ENCODE measurements at regions not wholly inside any gene's neighbourhood (a gene's known extent, or its start where the extent isn't known, plus 50 kb on each side); places are given as distances from the start of the nearest gene placed in this dataset.
"Not testable (repeated sequence)": the region's sequence is repeated elsewhere in the genome, so short reads cannot be mapped to it uniquely, and the experiment has no call there.

DNA sequence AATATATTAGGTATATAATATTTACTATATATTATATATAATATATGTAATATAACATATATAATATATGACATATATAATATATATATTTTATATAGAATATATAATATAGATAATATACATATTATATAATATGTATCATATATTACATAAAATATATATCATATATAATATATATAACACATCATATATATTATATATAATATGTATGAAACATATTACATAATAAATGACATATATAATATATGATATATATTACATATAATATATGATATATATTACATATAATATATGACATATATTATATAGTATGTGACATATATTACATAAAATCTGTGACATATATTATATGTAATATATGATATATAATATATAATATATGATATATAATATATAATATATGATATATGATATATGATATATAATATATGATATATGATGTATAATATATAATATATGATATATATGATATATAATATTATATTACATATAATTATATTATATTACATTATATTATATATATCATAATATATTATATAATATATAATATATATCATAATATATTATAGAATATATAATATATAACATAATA is 119.5 kb upstream of the RIMBP3 start:
- Histone ChIP-seq H3K27me3 (ENCODE audit: control insufficient read depth in 1 of 2, insufficient read depth in 2 of 2, low read length in 2 of 2) (no peaks in the 10 kb centered on the region), H3K4me2 (ENCODE audit: low read depth, low read length) (no peak overlapping the region), H2AFZ (ENCODE audit: low read length) (no peak overlapping the region), H3K9me3 (ENCODE audit: low read length) (no peaks in the 10 kb centered on the region), H3K4me3 (replicated peaks in 1 of 3; ENCODE audit: insufficient read depth in 1 of 3, low read depth in 2 of 3, low read length in 3 of 3) (no peak overlapping the region), H3K79me2 (ENCODE audit: insufficient read depth, low read length) (no peaks in the 10 kb centered on the region), H3K36me3 (replicated peaks in 1 of 2; ENCODE audit: control insufficient read depth in 1 of 2, insufficient read depth in 2 of 2, low read length in 2 of 2) (no peaks in the 10 kb centered on the region), H4K20me1 (ENCODE audit: insufficient read depth, low read length) (no peaks in the 10 kb centered on the region), H3K27ac (ENCODE audit: extremely low read length, insufficient read depth, low read length) (no peak overlapping the region), H3K9ac (ENCODE audit: insufficient read depth, low read depth, low read length) (no peak overlapping the region), H3K4me1 (ENCODE audit: insufficient read depth, low read length) (no peaks in the 10 kb centered on the region)
- FAIRE-seq: no peak
- TF ChIP-seq ZNF296 (CRISPR knock-in tag; conservative IDR thresholded peaks at IDR 0.05) (no peak), ZNF552 (CRISPR knock-in tag; IDR thresholded peaks at IDR 0.05; ENCODE audit: borderline replicate concordance) (no peak), SUZ12 (IDR thresholded peaks at IDR 0.05; ENCODE audit: low read depth, low read length) (no peak), ZMAT3 (CRISPR knock-in tag; conservative IDR thresholded peaks at IDR 0.05) (no peak), ZNF24 (IDR thresholded peaks at IDR 0.05) (no peak)
- ChIA-PET POLR2A (no interaction called here), CTCF (ENCODE audit: low intra/inter-chr PET ratio, low total read pairs) (no interaction called here)
- in situ Hi-C loops (cut with HindIII; ENCODE audit: extremely low pct_ligation_motif_present, low pct_unique_long_range_greater_than_20kb) (no loop called here), intact Hi-C loops (cut with micrococcal nuclease; ENCODE audit: unreplicated experiment) (no loop called here)
- BruUV-seq (replicated peaks): no TSS peak
- no peak for ATAC-seq
- DNase-seq (ENCODE audit: low spot score): no peak

DNA sequence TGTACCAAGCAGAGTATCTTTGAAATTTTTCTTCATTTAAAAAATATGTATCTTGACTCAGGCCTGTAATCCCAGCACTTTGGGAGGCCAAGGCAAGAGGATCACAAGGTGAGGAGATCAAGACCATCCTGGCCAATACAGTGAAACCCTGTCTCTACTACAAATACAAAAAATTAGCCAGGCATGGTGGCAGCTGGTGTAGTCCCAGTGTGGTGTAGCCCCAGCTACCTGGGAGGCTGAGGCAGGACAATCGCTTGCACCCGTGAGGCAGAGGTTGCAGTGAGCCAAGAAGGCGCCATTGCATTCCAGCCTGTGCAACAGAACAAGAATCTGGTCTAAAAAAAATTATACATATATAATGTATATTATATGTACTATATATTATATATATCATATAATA is 118.7 kb upstream of the RIMBP3 start:
- ATAC-seq: peak; percentile 62; the same call in 2 of the 3 replicates
- H3K36me3 ChIP-seq (replicated peaks in 1 of 2; ENCODE audit: control insufficient read depth in 1 of 2, insufficient read depth in 2 of 2, low read length in 2 of 2); H3K79me2 ChIP-seq (ENCODE audit: insufficient read depth, low read length); H3K9ac ChIP-seq (ENCODE audit: insufficient read depth, low read depth, low read length); POLR2A ChIA-PET; H4K20me1 ChIP-seq (ENCODE audit: insufficient read depth, low read length); H3K4me2 ChIP-seq (ENCODE audit: low read depth, low read length); H3K27ac ChIP-seq (ENCODE audit: extremely low read length, insufficient read depth, low read length); CTCF ChIA-PET (ENCODE audit: low intra/inter-chr PET ratio, low total read pairs); H3K4me1 ChIP-seq (ENCODE audit: insufficient read depth, low read length); intact Hi-C loops (cut with micrococcal nuclease; ENCODE audit: unreplicated experiment); H3K9me3 ChIP-seq (ENCODE audit: low read length); BruUV-seq (replicated peaks); in situ Hi-C loops (cut with HindIII; ENCODE audit: extremely low pct_ligation_motif_present, low pct_unique_long_range_greater_than_20kb); H3K4me3 ChIP-seq (replicated peaks in 1 of 3; ENCODE audit: insufficient read depth in 1 of 3, low read depth in 2 of 3, low read length in 3 of 3); H2AFZ ChIP-seq (ENCODE audit: low read length); H3K27me3 ChIP-seq (ENCODE audit: control insufficient read depth in 1 of 2, insufficient read depth in 2 of 2, low read length in 2 of 2): not testable (repeated sequence)
- DNase-seq (ENCODE audit: low spot score): peak; percentile 69
- FAIRE-seq: peak; percentile 99
- 50% methylated on average over 3 of the region's 3 CpGs for WGBS (ENCODE audit: low lambda C conversion rate)
